ENCODE measurements at regions not wholly inside any gene's neighbourhood (a gene's known extent, or its start where the extent isn't known, plus 50 kb on each side); places are given as distances from the start of the nearest gene placed in this dataset.

DNA sequence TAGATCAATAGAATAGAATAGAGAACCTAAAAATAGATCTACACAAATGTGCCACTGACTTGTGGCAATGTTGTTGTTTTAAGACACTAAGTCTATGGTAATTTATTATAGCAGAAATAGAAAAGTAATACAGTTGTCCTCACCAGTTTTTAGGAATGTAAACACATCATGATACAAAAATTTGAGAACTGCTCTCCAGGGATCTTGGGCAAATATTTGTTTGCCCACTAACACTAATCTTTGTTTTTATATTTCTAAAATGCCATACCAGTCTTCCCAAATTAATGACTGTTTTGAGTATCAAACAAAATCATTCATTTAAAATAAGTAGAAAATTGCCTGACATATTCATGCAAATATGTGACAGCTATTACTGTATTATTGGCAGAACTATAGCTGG is 297.6 kb downstream of the BRINP1 start:
- TF ChIP-seq, protein P1, sequence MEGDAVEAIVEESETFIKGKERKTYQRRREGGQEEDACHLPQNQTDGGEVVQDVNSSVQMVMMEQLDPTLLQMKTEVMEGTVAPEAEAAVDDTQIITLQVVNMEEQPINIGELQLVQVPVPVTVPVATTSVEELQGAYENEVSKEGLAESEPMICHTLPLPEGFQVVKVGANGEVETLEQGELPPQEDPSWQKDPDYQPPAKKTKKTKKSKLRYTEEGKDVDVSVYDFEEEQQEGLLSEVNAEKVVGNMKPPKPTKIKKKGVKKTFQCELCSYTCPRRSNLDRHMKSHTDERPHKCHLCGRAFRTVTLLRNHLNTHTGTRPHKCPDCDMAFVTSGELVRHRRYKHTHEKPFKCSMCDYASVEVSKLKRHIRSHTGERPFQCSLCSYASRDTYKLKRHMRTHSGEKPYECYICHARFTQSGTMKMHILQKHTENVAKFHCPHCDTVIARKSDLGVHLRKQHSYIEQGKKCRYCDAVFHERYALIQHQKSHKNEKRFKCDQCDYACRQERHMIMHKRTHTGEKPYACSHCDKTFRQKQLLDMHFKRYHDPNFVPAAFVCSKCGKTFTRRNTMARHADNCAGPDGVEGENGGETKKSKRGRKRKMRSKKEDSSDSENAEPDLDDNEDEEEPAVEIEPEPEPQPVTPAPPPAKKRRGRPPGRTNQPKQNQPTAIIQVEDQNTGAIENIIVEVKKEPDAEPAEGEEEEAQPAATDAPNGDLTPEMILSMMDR (IDR thresholded peaks at IDR 0.05): no peak
- TF ChIP-seq SIN3A (IDR thresholded peaks at IDR 0.05; ENCODE audit: borderline replicate concordance, insufficient read depth, low read depth, low read length) (no peak), POLR2AphosphoS5 (IDR thresholded peaks at IDR 0.05; ENCODE audit: low read depth, low read length) (no peak), TCF7L2 (IDR thresholded peaks at IDR 0.05; ENCODE audit: low read depth, low read length) (no peak)
- TF ChIP-seq, protein P2, sequence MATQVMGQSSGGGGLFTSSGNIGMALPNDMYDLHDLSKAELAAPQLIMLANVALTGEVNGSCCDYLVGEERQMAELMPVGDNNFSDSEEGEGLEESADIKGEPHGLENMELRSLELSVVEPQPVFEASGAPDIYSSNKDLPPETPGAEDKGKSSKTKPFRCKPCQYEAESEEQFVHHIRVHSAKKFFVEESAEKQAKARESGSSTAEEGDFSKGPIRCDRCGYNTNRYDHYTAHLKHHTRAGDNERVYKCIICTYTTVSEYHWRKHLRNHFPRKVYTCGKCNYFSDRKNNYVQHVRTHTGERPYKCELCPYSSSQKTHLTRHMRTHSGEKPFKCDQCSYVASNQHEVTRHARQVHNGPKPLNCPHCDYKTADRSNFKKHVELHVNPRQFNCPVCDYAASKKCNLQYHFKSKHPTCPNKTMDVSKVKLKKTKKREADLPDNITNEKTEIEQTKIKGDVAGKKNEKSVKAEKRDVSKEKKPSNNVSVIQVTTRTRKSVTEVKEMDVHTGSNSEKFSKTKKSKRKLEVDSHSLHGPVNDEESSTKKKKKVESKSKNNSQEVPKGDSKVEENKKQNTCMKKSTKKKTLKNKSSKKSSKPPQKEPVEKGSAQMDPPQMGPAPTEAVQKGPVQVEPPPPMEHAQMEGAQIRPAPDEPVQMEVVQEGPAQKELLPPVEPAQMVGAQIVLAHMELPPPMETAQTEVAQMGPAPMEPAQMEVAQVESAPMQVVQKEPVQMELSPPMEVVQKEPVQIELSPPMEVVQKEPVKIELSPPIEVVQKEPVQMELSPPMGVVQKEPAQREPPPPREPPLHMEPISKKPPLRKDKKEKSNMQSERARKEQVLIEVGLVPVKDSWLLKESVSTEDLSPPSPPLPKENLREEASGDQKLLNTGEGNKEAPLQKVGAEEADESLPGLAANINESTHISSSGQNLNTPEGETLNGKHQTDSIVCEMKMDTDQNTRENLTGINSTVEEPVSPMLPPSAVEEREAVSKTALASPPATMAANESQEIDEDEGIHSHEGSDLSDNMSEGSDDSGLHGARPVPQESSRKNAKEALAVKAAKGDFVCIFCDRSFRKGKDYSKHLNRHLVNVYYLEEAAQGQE (IDR thresholded peaks at IDR 0.05; ENCODE audit: insufficient read depth in 1 of 2, low read depth in 2 of 2, low read length in 1 of 2): no peak

All from Panc1 (cell line).